B cell (primary cell): ENCODE measurements at regions not wholly inside any gene's neighbourhood (a gene's known extent, or its start where the extent isn't known, plus 50 kb on each side); places are given as distances from the start of the nearest gene placed in this dataset.

Source experiments
- ATAC-seq: fragments of 200-7000 bp; cut with Tn5 transposase; one replicate; pipeline ENCODE4 v1.10.0; 2021; ENCODE audit warnings: low read depth, mild to moderate bottlenecking, moderate number of reproducible peaks, moderate library complexity
- CTCF ChIA-PET: fragments of 350-600 bp; sonication (Branson Sonifier 250); formaldehyde crosslinking; loops from one replicate; lab custom pipeline; 2021; ENCODE audit warnings: antibody characterized with exemption, inconsistent platforms; lab: Charles Lee
- POLR2A ChIA-PET: fragments of 350-600 bp; sonication (Branson Sonifier 250); formaldehyde crosslinking; loops from one replicate; lab custom pipeline; 2021; ENCODE audit warnings: antibody characterized with exemption; lab: Charles Lee
- DNase-seq: peaks from one replicate; pipeline ENCODE4 v3.0.0; 2013
- H2AFZ ChIP-seq: 2 replicates; pipeline ENCODE4 v1.6.1; 2012; ENCODE audit warnings: mild to moderate bottlenecking, low read depth, low read length; ENCODE audit not compliant: insufficient read depth, poor library complexity, severe bottlenecking
- H3K27ac ChIP-seq, 2 donors: 1 replicate in 1 of 2; 2 replicates in 1 of 2; pipeline ENCODE4 v1.5.1; 2012 to 2013; ENCODE audit warnings: low read length in 2 of 2, mild to moderate bottlenecking in 2 of 2, moderate library complexity in 1 of 2
- H3K27me3 ChIP-seq, 4 experiments: fragments of 200-600 bp in 1 of 4; sonication (generic) in 1 of 4; replicated peaks in 1 of 4; 1 replicate in 2 of 4; 2 replicates in 2 of 4; pipeline versions ENCODE4 v1.6.1 to v1.7.0; 2013 to 2016; ENCODE audit warnings: low read length in 3 of 4, mild to moderate bottlenecking in 2 of 4, mixed read lengths in 1 of 4, moderate library complexity in 1 of 4; ENCODE audit not compliant: insufficient read depth in 4 of 4, control insufficient read depth in 3 of 4; ENCODE audit errors: control extremely low read depth in 1 of 4
- H3K36me3 ChIP-seq, 2 experiments: replicated peaks in 1 of 2; 1 replicate in 1 of 2; 2 replicates in 1 of 2; pipeline versions ENCODE4 v1.6.1 to v1.7.1; 2013; ENCODE audit warnings: low read length in 1 of 2; ENCODE audit not compliant: insufficient read depth in 2 of 2, control insufficient read depth in 1 of 2; ENCODE audit errors: control extremely low read depth in 1 of 2, extremely low read depth in 1 of 2
- H3K4me1 ChIP-seq, 2 donors: fragments of 200-600 bp in 1 of 2; sonication (generic) in 1 of 2; 1 replicate in 1 of 2; 2 replicates in 1 of 2; pipeline versions ENCODE4 v1.5.1 to v1.6.1; 2013 to 2017; ENCODE audit warnings: low read length in 2 of 2; ENCODE audit not compliant: control insufficient read depth in 2 of 2, insufficient read depth in 2 of 2
- H3K4me2 ChIP-seq: replicated peaks from 2 replicates; pipeline ENCODE3; 2012; ENCODE audit warnings: mild to moderate bottlenecking, low read depth, low read length; ENCODE audit not compliant: poor library complexity, severe bottlenecking
- H3K4me3 ChIP-seq, 5 experiments: fragments of 200-600 bp in 1 of 5; sonication (generic) in 1 of 5; 1 replicate in 3 of 5; 2 replicates in 2 of 5; pipeline versions ENCODE4 v1.5.1 to v1.7.0; 2011 to 2016; ENCODE audit warnings: low read length in 4 of 5, mild to moderate bottlenecking in 4 of 5, low read depth in 2 of 5, control low read depth in 1 of 5, moderate library complexity in 1 of 5; ENCODE audit not compliant: insufficient read depth in 1 of 5; ENCODE audit errors: control extremely low read depth in 1 of 5, extremely low read depth in 1 of 5
- H3K79me2 ChIP-seq: fragments of 200-600 bp; sonication (generic); one replicate; pipeline ENCODE4 v1.6.0; 2016; ENCODE audit warnings: low read length; ENCODE audit not compliant: control insufficient read depth, insufficient read depth
- H3K9ac ChIP-seq: fragments of 200-600 bp; sonication (generic); 2 replicates; pipeline ENCODE4 v1.6.1; 2017; ENCODE audit warnings: mild to moderate bottlenecking, low read length, moderate library complexity
- H3K9me3 ChIP-seq, 3 donors: one replicate each; pipeline versions ENCODE4 v1.6.1 to v1.7.1; 2013; ENCODE audit warnings: low read length in 2 of 3; ENCODE audit not compliant: control insufficient read depth in 2 of 3, insufficient read depth in 1 of 3; ENCODE audit errors: control extremely low read depth in 1 of 3
- H4K20me1 ChIP-seq: 2 replicates; pipeline ENCODE4 v1.6.0; 2012; ENCODE audit warnings: mild to moderate bottlenecking, low read length; ENCODE audit not compliant: insufficient read depth, control insufficient read depth, poor library complexity, severe bottlenecking
- H3K27ac Mint-ChIP-seq: one replicate; pipeline ENCODE4 v1.8.0; 2021; ENCODE audit warnings: mixed read lengths
- H3K27me3 Mint-ChIP-seq: one replicate; pipeline ENCODE4 v1.8.0; 2021; ENCODE audit warnings: mixed read lengths
- H3K4me1 Mint-ChIP-seq: one replicate; pipeline ENCODE4 v1.8.0; 2021; ENCODE audit warnings: mixed read lengths
- H3K4me3 Mint-ChIP-seq: one replicate; pipeline ENCODE4 v1.8.0; 2021; ENCODE audit warnings: mixed read lengths
- H3K9me3 Mint-ChIP-seq: one replicate; pipeline ENCODE4 v1.8.0; 2022; ENCODE audit warnings: mixed read lengths; ENCODE audit not compliant: insufficient read depth
- EZH2 ChIP-seq: IDR thresholded peaks from 2 replicates; pipeline ENCODE4 v1.6.1; 2012; ENCODE audit warnings: borderline replicate concordance, low read depth, mild to moderate bottlenecking, moderate library complexity, low read length; ENCODE audit not compliant: insufficient read depth, poor library complexity, severe bottlenecking
- WGBS: methylation state at CpG from one replicate; pipeline ENCODE4 v1.1.5; 2013; ENCODE audit warnings: missing lambda C conversion rate; ENCODE audit not compliant: insufficient coverage; 5-methylcytosine and 5-hydroxymethylcytosine counted together
- intact Hi-C: fragments of 100-400 bp; cut with micrococcal nuclease; formaldehyde crosslinking; loops from one replicate; pipeline ENCODE4 v1.10.0; 2022
- TF ChIP-seq, protein P1 (sequence below): fragments of 200-600 bp; IDR thresholded peaks from one replicate; pipeline ENCODE4 v1.8.0; 2022; ENCODE audit warnings: antibody characterized with exemption, mild to moderate bottlenecking

DNA sequence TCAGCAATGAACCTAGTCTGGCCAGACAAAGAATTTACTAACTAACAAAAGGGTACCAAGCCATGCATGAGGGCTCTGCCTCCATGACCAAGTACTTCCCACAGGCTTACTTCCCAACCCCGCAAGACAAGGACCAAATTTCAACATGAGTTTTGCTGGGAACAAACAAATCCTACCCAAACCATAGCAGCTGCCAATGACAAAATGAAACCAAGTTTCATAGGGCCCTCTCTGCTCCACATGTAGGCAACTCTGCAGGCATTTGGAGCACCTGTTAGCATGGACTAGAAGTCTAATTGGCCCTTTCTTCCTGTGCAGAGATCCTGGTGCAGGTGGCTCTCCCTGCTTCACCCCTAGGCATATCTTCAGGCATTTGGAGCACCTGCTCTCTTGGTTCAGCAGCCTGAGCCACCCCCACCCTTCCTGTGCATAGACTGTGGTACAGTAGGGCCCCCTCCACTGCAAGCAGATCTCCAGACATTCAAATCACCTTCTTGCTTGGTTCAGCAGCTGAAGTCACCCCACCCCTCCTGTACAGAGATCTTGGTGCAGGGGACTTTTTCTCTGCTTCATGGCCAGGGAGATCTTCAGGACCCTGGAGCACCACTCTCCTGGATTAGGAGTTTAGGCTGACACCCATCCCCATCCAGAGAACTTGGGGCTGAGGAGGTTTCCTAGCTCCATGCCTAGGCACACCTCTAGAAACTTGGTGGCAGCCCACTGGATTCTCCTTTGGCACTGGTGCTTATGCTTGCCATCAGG lies 308.7 kb downstream of the RPAP3 start:
- 88% methylated on average over 1 of the region's 1 CpG for WGBS
- peaks cover 31 to 52% of the 10 kb centered on the region in 2 donors for H3K4me1 ChIP-seq
- no peak for TF ChIP-seq EZH2
- TF ChIP-seq, protein P1, sequence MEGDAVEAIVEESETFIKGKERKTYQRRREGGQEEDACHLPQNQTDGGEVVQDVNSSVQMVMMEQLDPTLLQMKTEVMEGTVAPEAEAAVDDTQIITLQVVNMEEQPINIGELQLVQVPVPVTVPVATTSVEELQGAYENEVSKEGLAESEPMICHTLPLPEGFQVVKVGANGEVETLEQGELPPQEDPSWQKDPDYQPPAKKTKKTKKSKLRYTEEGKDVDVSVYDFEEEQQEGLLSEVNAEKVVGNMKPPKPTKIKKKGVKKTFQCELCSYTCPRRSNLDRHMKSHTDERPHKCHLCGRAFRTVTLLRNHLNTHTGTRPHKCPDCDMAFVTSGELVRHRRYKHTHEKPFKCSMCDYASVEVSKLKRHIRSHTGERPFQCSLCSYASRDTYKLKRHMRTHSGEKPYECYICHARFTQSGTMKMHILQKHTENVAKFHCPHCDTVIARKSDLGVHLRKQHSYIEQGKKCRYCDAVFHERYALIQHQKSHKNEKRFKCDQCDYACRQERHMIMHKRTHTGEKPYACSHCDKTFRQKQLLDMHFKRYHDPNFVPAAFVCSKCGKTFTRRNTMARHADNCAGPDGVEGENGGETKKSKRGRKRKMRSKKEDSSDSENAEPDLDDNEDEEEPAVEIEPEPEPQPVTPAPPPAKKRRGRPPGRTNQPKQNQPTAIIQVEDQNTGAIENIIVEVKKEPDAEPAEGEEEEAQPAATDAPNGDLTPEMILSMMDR = no peak
- Mint-ChIP-seq H3K27ac (peak overlapping the region; percentile 91), H3K4me1 (peaks cover 73% of the 10 kb centered on the region), H3K9me3 (peaks cover 16% of the 10 kb centered on the region), H3K4me3 (peak overlapping the region; percentile 63), H3K27me3 (no peaks in the 10 kb centered on the region)
- peak; percentile 76 for ATAC-seq
- H2AFZ ChIP-seq = peak overlapping the region; percentile 52
- intact Hi-C loops = loop anchor here (1.0 to 2.0 kb wide), 7 partner anchors 11 to 365 kb away; partner anchors contain the start of genes AMIGO2 and PCED1B
- peak; percentile 77 for DNase-seq
- H3K36me3 ChIP-seq = no peaks in the 10 kb centered on the region
- CTCF ChIA-PET = interaction anchor here (0.6 to 8.2 kb wide), 73 partner anchors 8 to 377 kb away, joined by 3 to 192 read pairs (median 5); partner anchors contain the start of genes AMIGO2 and PCED1B
- peak overlapping the region in 3 of 5 experiments; percentile 15 to 39 (median 30) for H3K4me3 ChIP-seq
- peak overlapping the region; percentile 58 for H3K4me2 ChIP-seq
- POLR2A ChIA-PET = interaction anchor here (0.6 to 2.1 kb wide), 11 partner anchors 13 to 365 kb away, joined by 3 to 11 read pairs (median 4); no protein-coding TSS in a partner anchor
- H3K9me3 ChIP-seq = peaks cover 6 to 22% (median 20%) of the 10 kb centered on the region in 3 donors
- no peaks in the 10 kb centered on the region for H3K27me3 ChIP-seq
- no peaks in the 10 kb centered on the region for H4K20me1 ChIP-seq
- peak overlapping the region; percentile 27 for H3K9ac ChIP-seq
- peak overlapping the region; percentile 49 to 75 for H3K27ac ChIP-seq
- H3K79me2 ChIP-seq = no peaks in the 10 kb centered on the region

DNA sequence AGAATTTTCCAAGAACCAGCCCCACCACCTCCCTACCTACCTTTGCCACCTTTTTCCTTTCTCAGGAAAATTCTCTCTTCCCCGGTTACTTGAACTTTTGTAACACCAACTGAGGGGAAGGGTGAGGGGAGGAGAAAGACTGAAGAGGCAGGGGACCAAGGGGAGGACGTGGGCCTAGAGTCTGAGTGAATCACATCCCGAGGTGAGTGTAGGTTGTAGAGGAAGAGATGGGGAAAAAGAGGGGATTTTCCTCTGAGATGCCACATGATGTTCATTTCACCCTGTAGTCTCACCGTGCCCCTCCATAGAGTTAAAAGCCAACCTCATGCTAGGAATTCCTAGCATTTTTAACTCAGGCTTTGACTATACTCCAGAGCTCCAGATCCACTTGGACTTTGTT lies 311.8 kb downstream of the RPAP3 start:
- no peaks in the 10 kb centered on the region for H3K27me3 Mint-ChIP-seq
- POLR2A ChIA-PET = interaction anchor here (0.7 kb wide), 1 partner anchor 123 kb away, joined by 4 read pairs; no protein-coding TSS in a partner anchor
- H3K4me3 Mint-ChIP-seq = peak overlapping the region; percentile 27
- Histone ChIP-seq H2AFZ (peak overlapping the region; percentile 44), H3K79me2 (no peaks in the 10 kb centered on the region), H3K36me3 (no peaks in the 10 kb centered on the region), H3K4me1 (peaks cover 45 to 59% of the 10 kb centered on the region in 2 donors), H3K9ac (no peak overlapping the region), H3K4me3 (no peak overlapping the region), H3K4me2 (no peak overlapping the region), H4K20me1 (no peaks in the 10 kb centered on the region), H3K27ac (peak overlapping the region in 1 of 2 donors; percentile 9), H3K9me3 (peaks cover 2 to 20% (median 13%) of the 10 kb centered on the region in 3 donors), H3K27me3 (no peaks in the 10 kb centered on the region)
- intact Hi-C loops = no loop called here
- CTCF ChIA-PET = interaction anchor here (0.5 to 8.2 kb wide), 4 partner anchors 12 to 360 kb away, joined by 4 to 192 read pairs (median 26); no protein-coding TSS in a partner anchor
- WGBS = 82% methylated on average over 2 of the region's 4 CpGs
- ATAC-seq (no peak), DNase-seq (no peak)
- TF ChIP-seq, protein P1 = no peak
- no peak for TF ChIP-seq EZH2
- H3K4me1 Mint-ChIP-seq = peaks cover 70% of the 10 kb centered on the region
- peaks cover 7% of the 10 kb centered on the region for H3K9me3 Mint-ChIP-seq
- peak overlapping the region; percentile 81 for H3K27ac Mint-ChIP-seq
